K562 (cell line): ENCODE measurements at regions not wholly inside any gene's neighbourhood (a gene's known extent, or its start where the extent isn't known, plus 50 kb on each side); places are given as distances from the start of the nearest gene placed in this dataset.

Experiments used
- ATAC-seq: fragments of 200-7000 bp; cut with Tn5 transposase; 3 replicates; pipeline ENCODE4 v1.9.1; 2020; ENCODE audit warnings: moderate library complexity
- BruUV-seq: library from RNA; stranded (reverse); fragments of 400-500 nt; replicated peaks from 2 replicates; lab custom pipeline; 2021; lab: Mats Ljungman, UMichigan
- CTCF ChIA-PET: fragments of 300-600 bp; formaldehyde crosslinking; extraction: SDS; loops from one replicate; lab custom pipeline; 2021; ENCODE audit warnings: low intra/inter-chr PET ratio; lab: Yijun Ruan, JAX
- POLR2A ChIA-PET: fragments of 300-600, 350-650 bp; sonication (Branson Sonifier 250); formaldehyde crosslinking; extraction: SDS; loops from one replicate; lab custom pipeline; 2021; ENCODE audit warnings: antibody characterized with exemption, inconsistent platforms; lab: Yijun Ruan, JAX
- DNase-seq, 4 experiments: peaks; one replicate each; pipeline versions ENCODE4 v3.0.0 to v3.0.0-alpha.2; 2011 to 2018; ENCODE audit warnings: low spot score in 3 of 4, mixed read lengths in 3 of 4; ENCODE audit errors: extremely low read depth in 1 of 4
- FAIRE-seq: peaks from 2 replicates; lab custom pipeline; 2011; peaks lifted over from hg19 to GRCh38; lab: Jason Lieb, UNC
- H2AFZ ChIP-seq: 2 replicates; pipeline ENCODE4 v1.6.0; 2011; ENCODE audit warnings: low read depth, low read length, control low read depth, inconsistent platforms
- H3K27ac ChIP-seq: fragments of 200-600 bp; 3 replicates; pipeline ENCODE4 v1.8.0; 2011; ENCODE audit warnings: low read depth, mild to moderate bottlenecking, control low read depth, inconsistent platforms, low read length, moderate library complexity, mixed read lengths; ENCODE audit errors: extremely low read depth
- H3K27me3 ChIP-seq, 2 experiments: fragments of 300-600 bp in 1 of 2; 2 replicates in 1 of 2; 3 replicates in 1 of 2; pipeline versions ENCODE4 v1.6.0 to v1.8.0; 2011; ENCODE audit warnings: inconsistent platforms in 2 of 2, low read length in 2 of 2, mild to moderate bottlenecking in 1 of 2, mixed read lengths in 1 of 2, moderate library complexity in 1 of 2; ENCODE audit not compliant: control insufficient read depth in 2 of 2, insufficient read depth in 2 of 2
- H3K36me3 ChIP-seq: fragments of 300-600 bp; 3 replicates; pipeline ENCODE4 v1.8.0; 2011; ENCODE audit warnings: mild to moderate bottlenecking, low read length, inconsistent platforms; ENCODE audit not compliant: control insufficient read depth, insufficient read depth
- H3K4me1 ChIP-seq, 2 experiments: fragments of 200-600 bp in 1 of 2; replicated peaks in 1 of 2; 2 replicates in 1 of 2; 3 replicates in 1 of 2; pipeline versions ENCODE4 v1.5.1 to v1.8.0; 2011; ENCODE audit warnings: inconsistent platforms in 2 of 2, low read length in 2 of 2, mild to moderate bottlenecking in 1 of 2, mixed read lengths in 1 of 2, moderate library complexity in 1 of 2; ENCODE audit not compliant: control insufficient read depth in 2 of 2, insufficient read depth in 2 of 2
- H3K4me2 ChIP-seq: 2 replicates; pipeline ENCODE4 v1.6.1; 2011; ENCODE audit warnings: low read length, control low read depth, inconsistent platforms, mixed read lengths; ENCODE audit not compliant: insufficient read depth
- H3K4me3 ChIP-seq: fragments of 200-600 bp; sonication (generic), shearing (Covaris generic); 2 replicates; pipeline ENCODE4 v1.5.1; 2016; ENCODE audit warnings: control low read depth, inconsistent platforms
- H3K79me2 ChIP-seq: fragments of 200-600 bp; 3 replicates; pipeline ENCODE4 v1.8.0; 2011; ENCODE audit warnings: low read length, inconsistent platforms; ENCODE audit not compliant: control insufficient read depth, insufficient read depth
- H3K9ac ChIP-seq, 2 experiments: 2 replicates each; pipeline versions ENCODE4 v1.6.0 to v1.6.1; 2011; ENCODE audit warnings: low read depth in 2 of 2, low read length in 2 of 2, control low read depth in 1 of 2, inconsistent platforms in 1 of 2, mild to moderate bottlenecking in 1 of 2, mixed read lengths in 1 of 2; ENCODE audit not compliant: insufficient read depth in 1 of 2
- H3K9me1 ChIP-seq: one replicate; pipeline ENCODE4 v1.6.0; 2011; ENCODE audit warnings: inconsistent platforms, mild to moderate bottlenecking, low read length, moderate library complexity; ENCODE audit not compliant: control insufficient read depth, insufficient read depth
- H3K9me3 ChIP-seq: replicated peaks from 2 replicates; pipeline ENCODE4 v1.5.1; 2011; ENCODE audit warnings: low read depth, low read length, inconsistent platforms; ENCODE audit not compliant: control insufficient read depth, insufficient read depth
- H4K20me1 ChIP-seq: replicated peaks from 2 replicates; pipeline ENCODE4 v1.6.1; 2011; ENCODE audit warnings: low read length, inconsistent platforms, mixed read lengths; ENCODE audit not compliant: control insufficient read depth, insufficient read depth
- CEBPB ChIP-seq: fragments of 450-650 bp; IDR thresholded peaks from 2 replicates; pipeline ENCODE4 v1.6.1; 2016; ENCODE audit warnings: missing genetic modification characterization, missing compliant biosample characterization
- CEBPG ChIP-seq, 3 experiments: fragments of 200-800 bp in 1 of 3; sonication (Bioruptor generic) in 1 of 3; sonication (generic) in 1 of 3; formaldehyde crosslinking in 1 of 3; IDR thresholded peaks in 2 of 3; conservative IDR thresholded peaks in 1 of 3; 2 replicates each; pipeline versions ENCODE4 v1.6.1 to v1.8.0; 2016 to 2022; ENCODE audit warnings: missing compliant biosample characterization in 2 of 3, missing genetic modification characterization in 2 of 3, mild to moderate bottlenecking in 1 of 3, missing genetic modification reagents in 1 of 3
- COPS2 ChIP-seq: fragments of 450-650 bp; conservative IDR thresholded peaks from 2 replicates; pipeline ENCODE4 v1.6.1; 2016; ENCODE audit warnings: mild to moderate bottlenecking, moderate library complexity
- SAFB2 ChIP-seq: fragments of 200-400 bp; formaldehyde crosslinking; IDR thresholded peaks from 2 replicates; pipeline ENCODE4 v1.6.1; 2018; ENCODE audit warnings: borderline replicate concordance, low read length, low read depth, moderate library complexity; ENCODE audit not compliant: severe bottlenecking
- TEAD2 ChIP-seq: fragments of 450-650 bp; IDR thresholded peaks from 2 replicates; pipeline ENCODE4 v1.6.1; 2016; ENCODE audit warnings: missing genetic modification characterization, control low read depth, missing compliant biosample characterization
- ZNF124 ChIP-seq: sonication (generic); formaldehyde crosslinking; IDR thresholded peaks from 2 replicates; pipeline ENCODE4 v1.8.1; 2022; ENCODE audit warnings: missing genetic modification reagents
- WGBS: fragments of 100-300 bp; shearing (Covaris generic); methylation state at CpG from one replicate; pipeline ENCODE4 v1.1.6; 2016; ENCODE audit warnings: low coverage, mixed read lengths; ENCODE audit not compliant: insufficient coverage; ENCODE audit errors: missing lambda C conversion rate; 5-methylcytosine and 5-hydroxymethylcytosine counted together
- in situ Hi-C: fragments of 300-500 bp; cut with MboI; formaldehyde crosslinking; loops from 4 replicates; pipeline ENCODE4 v1.15.0; 2018; ENCODE audit warnings: inconsistent platforms, mixed read lengths
- intact Hi-C: fragments of 100-400 bp; cut with micrococcal nuclease; formaldehyde crosslinking; loops from 2 replicates; pipeline ENCODE4 v1.14.2; 2022
- TF ChIP-seq, protein P1 (sequence below), 2 experiments: fragments of 150-350 bp in 1 of 2; IDR thresholded peaks; 2 replicates each; pipeline ENCODE4 v1.6.1; 2012 to 2016; ENCODE audit warnings: low read depth in 2 of 2, low read length in 2 of 2, mild to moderate bottlenecking in 1 of 2, moderate library complexity in 1 of 2

DNA sequence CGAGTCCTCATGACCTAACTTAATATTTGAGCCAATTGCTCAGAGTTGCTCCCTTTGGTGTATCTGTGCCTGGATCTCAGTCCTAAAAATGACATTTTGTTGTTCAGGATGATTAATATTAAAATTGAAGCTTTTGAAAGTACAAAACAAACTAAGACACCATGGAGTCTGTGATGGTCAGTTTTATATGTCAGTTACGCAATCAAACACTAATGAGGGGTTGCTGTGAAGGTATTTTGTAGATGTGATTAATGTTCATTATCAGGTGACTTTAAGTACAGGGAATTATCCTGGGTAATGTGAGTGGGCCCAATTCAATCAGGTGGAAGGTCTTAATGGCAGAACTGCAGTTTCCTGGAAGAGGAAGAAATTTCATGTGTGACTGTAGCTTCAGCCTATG is 546.7 kb downstream of the REEP3 start:
- Histone ChIP-seq H3K4me2 (no peak overlapping the region), H4K20me1 (no peaks in the 10 kb centered on the region)
- CTCF ChIA-PET: no interaction called here
- FAIRE-seq (no peak), ATAC-seq (no peak)
- BruUV-seq: no TSS peak
- TF ChIP-seq SAFB2: no peak
- TF ChIP-seq, protein P1, sequence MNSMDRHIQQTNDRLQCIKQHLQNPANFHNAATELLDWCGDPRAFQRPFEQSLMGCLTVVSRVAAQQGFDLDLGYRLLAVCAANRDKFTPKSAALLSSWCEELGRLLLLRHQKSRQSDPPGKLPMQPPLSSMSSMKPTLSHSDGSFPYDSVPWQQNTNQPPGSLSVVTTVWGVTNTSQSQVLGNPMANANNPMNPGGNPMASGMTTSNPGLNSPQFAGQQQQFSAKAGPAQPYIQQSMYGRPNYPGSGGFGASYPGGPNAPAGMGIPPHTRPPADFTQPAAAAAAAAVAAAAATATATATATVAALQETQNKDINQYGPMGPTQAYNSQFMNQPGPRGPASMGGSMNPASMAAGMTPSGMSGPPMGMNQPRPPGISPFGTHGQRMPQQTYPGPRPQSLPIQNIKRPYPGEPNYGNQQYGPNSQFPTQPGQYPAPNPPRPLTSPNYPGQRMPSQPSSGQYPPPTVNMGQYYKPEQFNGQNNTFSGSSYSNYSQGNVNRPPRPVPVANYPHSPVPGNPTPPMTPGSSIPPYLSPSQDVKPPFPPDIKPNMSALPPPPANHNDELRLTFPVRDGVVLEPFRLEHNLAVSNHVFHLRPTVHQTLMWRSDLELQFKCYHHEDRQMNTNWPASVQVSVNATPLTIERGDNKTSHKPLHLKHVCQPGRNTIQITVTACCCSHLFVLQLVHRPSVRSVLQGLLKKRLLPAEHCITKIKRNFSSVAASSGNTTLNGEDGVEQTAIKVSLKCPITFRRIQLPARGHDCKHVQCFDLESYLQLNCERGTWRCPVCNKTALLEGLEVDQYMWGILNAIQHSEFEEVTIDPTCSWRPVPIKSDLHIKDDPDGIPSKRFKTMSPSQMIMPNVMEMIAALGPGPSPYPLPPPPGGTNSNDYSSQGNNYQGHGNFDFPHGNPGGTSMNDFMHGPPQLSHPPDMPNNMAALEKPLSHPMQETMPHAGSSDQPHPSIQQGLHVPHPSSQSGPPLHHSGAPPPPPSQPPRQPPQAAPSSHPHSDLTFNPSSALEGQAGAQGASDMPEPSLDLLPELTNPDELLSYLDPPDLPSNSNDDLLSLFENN (IDR thresholded peaks at IDR 0.05; ENCODE audit: low read depth in 2 of 2, low read length in 2 of 2): no peak
- TF ChIP-seq TEAD2 (tag): no peak
- no peak for TF ChIP-seq COPS2
- TF ChIP-seq CEBPG (CRISPR knock-in tag; IDR thresholded peaks at IDR 0.05): no peak
- peak in 1 of 2 experiments; percentile 77; a peak in 2 of 4 replicates for TF ChIP-seq CEBPG (tag; conservative IDR thresholded peaks at IDR 0.05 in 1 of 2, IDR thresholded peaks at IDR 0.05 in 1 of 2)
- TF ChIP-seq CEBPB (tag): peak; percentile 56
- no peak for TF ChIP-seq ZNF124 (CRISPR knock-in tag)
- TF ChIP-seq, all 486 proteins: peak for 2
- intact Hi-C loops: no loop called here
- Histone ChIP-seq H3K4me1 (no peaks in the 10 kb centered on the region), H3K27ac (no peak overlapping the region), H3K9me1 (no peaks in the 10 kb centered on the region), H3K36me3 (no peaks in the 10 kb centered on the region), H3K4me3 (no peak overlapping the region), H3K79me2 (no peaks in the 10 kb centered on the region), H3K9me3 (no peaks in the 10 kb centered on the region; the same call in 1 of the 2 replicates), H3K27me3 (no peaks in the 10 kb centered on the region), H3K9ac (no peak overlapping the region), H2AFZ (no peak overlapping the region)
- DNase-seq: no peak
- in situ Hi-C loops: no loop called here
- WGBS: 2% methylated on average over 2 of the region's 2 CpGs
- POLR2A ChIA-PET: no interaction called here
